ENCODE measurements at regions not wholly inside any gene's neighbourhood (a gene's known extent, or its start where the extent isn't known, plus 50 kb on each side); places are given as distances from the start of the nearest gene placed in this dataset.

- Mint-ChIP-seq H3K27ac (peak overlapping the region in 1 of 2 donors; percentile 96), H3K9me3 (peaks cover 6 to 12% of the 10 kb centered on the region in 2 donors), H3K4me1 (peaks cover 44% of the 10 kb centered on the region), H3K27me3 (peaks cover 23% of the 10 kb centered on the region), H3K4me3 (peak overlapping the region; percentile 2 to 28)
- no peak for ATAC-seq
- DNase-seq = no peak
Observed at GRCh38 chr6:41440958-41441357, 105.2 kb upstream of the FOXP4 start.

GRCh38 chr6:41441598-41442351 lies 104.4 kb upstream of the FOXP4 start:
- DNase-seq (no peak), ATAC-seq (peak; percentile 38)
- peaks cover 6 to 12% of the 10 kb centered on the region in 2 donors for H3K9me3 Mint-ChIP-seq
- H3K4me1 Mint-ChIP-seq = peaks cover 44% of the 10 kb centered on the region
- peak overlapping the region; percentile 61 to 62 for H3K4me3 Mint-ChIP-seq
- peak overlapping the region; percentile 29 to 96 for H3K27ac Mint-ChIP-seq
- H3K27me3 Mint-ChIP-seq = peaks cover 23% of the 10 kb centered on the region

DNA sequence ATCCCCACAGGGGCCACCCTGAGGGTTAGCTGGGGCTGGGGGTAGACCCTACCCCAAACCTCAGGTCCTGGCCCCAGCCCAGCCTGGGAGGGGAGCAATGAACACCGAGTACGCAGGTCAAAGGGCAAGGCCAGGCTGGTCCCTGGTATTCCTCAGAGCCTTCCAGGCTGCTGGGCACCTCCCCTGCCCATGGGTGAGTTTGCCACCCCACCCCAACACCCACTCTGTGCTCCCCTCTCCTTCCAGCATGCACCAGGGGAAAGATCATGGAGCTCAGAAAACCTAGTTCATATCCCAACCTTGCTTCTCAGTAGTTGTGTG lies 103.9 kb upstream of the FOXP4 start:
- ATAC-seq (peak; percentile 13), DNase-seq (no peak)
- H3K27me3 Mint-ChIP-seq = peaks cover 23% of the 10 kb centered on the region
- H3K4me3 Mint-ChIP-seq = peak overlapping the region; percentile 42 to 45
- H3K27ac Mint-ChIP-seq = peak overlapping the region in 1 of 2 donors; percentile 79
- peaks cover 6 to 12% of the 10 kb centered on the region in 2 donors for H3K9me3 Mint-ChIP-seq
- peaks cover 44% of the 10 kb centered on the region for H3K4me1 Mint-ChIP-seq

- DNase-seq (peak in 1 of 2 donors; percentile 29), ATAC-seq (peak; percentile 28)
- peak overlapping the region in 1 of 2 donors; percentile 79 for H3K27ac Mint-ChIP-seq
- H3K4me1 Mint-ChIP-seq = peaks cover 44% of the 10 kb centered on the region
- peak overlapping the region; percentile 42 to 45 for H3K4me3 Mint-ChIP-seq
- peaks cover 24% of the 10 kb centered on the region for H3K27me3 Mint-ChIP-seq
- peaks cover 6 to 12% of the 10 kb centered on the region in 2 donors for H3K9me3 Mint-ChIP-seq
Observed at GRCh38 chr6:41442800-41443501, 103.2 kb upstream of the FOXP4 start.

DNA sequence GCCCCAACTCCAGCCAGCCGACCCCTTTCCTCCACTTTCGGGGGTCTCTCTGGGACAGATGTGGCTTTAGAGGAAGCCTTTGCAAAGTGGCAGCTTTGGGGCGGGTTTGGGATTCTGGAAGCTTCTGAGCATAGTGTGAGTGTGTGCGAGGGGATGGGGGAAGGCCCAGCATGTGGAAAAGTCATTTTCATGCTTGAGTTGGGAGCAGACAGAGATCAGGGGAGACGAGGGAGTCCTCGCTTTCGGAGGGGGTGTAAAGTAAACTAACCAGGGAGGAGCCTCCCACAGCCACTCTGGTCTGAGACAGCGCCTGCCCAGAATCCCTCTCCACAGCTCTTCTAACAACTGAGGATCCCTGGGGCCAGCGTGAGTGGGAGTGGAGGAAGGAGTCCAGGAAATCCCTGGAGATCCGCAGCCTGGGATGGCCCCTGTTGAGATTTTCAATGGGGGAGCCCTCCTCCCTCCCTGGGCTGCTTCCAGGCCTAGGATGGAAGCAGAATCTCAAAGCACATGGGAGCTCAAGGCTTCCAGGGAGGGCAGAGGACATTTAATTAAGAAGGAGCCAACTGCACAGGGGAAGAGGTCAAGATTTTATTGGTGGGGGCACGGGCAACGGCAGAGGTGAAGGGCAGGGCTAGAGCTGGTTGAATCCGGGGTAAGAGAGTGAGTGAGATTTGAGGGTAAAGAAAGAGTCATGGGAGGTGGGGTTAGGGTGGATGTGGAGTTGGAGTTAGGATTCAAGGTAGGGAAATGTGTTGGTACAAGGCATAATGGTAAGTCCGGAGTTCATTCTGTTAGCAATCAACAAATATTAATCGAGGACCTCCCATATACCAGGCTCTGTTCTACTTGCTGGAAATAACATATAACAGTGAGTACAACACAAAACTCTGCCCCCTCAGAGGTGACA lies 102.3 kb upstream of the FOXP4 start:
- Mint-ChIP-seq H3K27ac (peak overlapping the region in 1 of 2 donors; percentile 22), H3K9me3 (peaks cover 6 to 12% of the 10 kb centered on the region in 2 donors), H3K4me3 (no peak overlapping the region), H3K4me1 (peaks cover 41% of the 10 kb centered on the region), H3K27me3 (peaks cover 31% of the 10 kb centered on the region)
- no peak for DNase-seq
- no peak for ATAC-seq

GRCh38 chr6:41445261-41445660 lies 100.9 kb upstream of the FOXP4 start:
- Mint-ChIP-seq H3K27ac (no peak overlapping the region), H3K4me1 (peaks cover 27% of the 10 kb centered on the region), H3K4me3 (no peak overlapping the region), H3K27me3 (peaks cover 31% of the 10 kb centered on the region), H3K9me3 (no peaks in the 10 kb centered on the region)
- no peak for ATAC-seq
- DNase-seq = no peak

GRCh38 chr6:41446132-41446531 lies 100.0 kb upstream of the FOXP4 start:
- peak overlapping the region in 1 of 2 donors; percentile 31 for H3K27ac Mint-ChIP-seq

DNA sequence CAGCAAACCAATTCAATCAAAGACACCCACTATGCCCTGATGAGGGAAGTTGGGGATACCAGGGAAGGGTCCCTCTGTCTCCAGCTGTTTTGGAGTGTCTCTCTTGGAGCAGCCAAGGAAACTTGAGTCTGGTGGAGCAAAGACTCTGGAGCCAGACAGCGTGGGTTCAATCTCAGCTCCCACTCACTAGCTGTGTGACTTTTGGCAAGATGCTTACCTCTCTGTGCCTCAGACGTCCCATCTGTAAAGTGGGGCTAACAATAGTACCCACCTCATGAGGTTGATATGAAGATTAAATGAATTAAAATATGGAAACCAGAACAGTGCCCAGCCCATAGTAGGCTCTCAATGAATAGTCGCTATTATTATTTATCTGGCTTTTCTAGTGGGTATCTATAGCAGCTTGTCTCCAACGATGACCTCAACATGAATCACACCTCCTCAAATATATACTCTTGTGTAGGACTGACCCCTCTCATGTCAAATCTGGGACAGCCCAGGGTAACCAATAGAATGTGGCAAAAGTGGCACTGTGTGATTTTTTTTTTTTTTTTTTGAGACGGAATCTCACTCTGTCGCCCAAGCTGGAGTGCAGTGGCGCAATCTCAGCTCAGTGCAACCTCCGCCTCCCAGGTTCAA lies 99.2 kb upstream of the FOXP4 start:
- DNase-seq (no peak), ATAC-seq (no peak)
- peaks cover 31% of the 10 kb centered on the region for H3K27me3 Mint-ChIP-seq
- no peak overlapping the region for H3K4me3 Mint-ChIP-seq
- no peaks in the 10 kb centered on the region for H3K9me3 Mint-ChIP-seq
- H3K4me1 Mint-ChIP-seq = peaks cover 9% of the 10 kb centered on the region
- H3K27ac Mint-ChIP-seq = no peak overlapping the region

More at GRCh38 chr6:41446132-41446531, 100.0 kb upstream of the FOXP4 start:
- H3K4me1 Mint-ChIP-seq = peaks cover 18% of the 10 kb centered on the region
- no peak overlapping the region for H3K4me3 Mint-ChIP-seq
- ATAC-seq (no peak), DNase-seq (no peak)
- H3K27me3 Mint-ChIP-seq = peaks cover 31% of the 10 kb centered on the region
- no peaks in the 10 kb centered on the region for H3K9me3 Mint-ChIP-seq

- Mint-ChIP-seq H3K4me1 (no peaks in the 10 kb centered on the region), H3K27me3 (peaks cover 30% of the 10 kb centered on the region), H3K9me3 (no peaks in the 10 kb centered on the region), H3K4me3 (no peak overlapping the region), H3K27ac (no peak overlapping the region)
- ATAC-seq (no peak), DNase-seq (no peak)
Observed at GRCh38 chr6:41448256-41448655, 97.9 kb upstream of the FOXP4 start.

DNA sequence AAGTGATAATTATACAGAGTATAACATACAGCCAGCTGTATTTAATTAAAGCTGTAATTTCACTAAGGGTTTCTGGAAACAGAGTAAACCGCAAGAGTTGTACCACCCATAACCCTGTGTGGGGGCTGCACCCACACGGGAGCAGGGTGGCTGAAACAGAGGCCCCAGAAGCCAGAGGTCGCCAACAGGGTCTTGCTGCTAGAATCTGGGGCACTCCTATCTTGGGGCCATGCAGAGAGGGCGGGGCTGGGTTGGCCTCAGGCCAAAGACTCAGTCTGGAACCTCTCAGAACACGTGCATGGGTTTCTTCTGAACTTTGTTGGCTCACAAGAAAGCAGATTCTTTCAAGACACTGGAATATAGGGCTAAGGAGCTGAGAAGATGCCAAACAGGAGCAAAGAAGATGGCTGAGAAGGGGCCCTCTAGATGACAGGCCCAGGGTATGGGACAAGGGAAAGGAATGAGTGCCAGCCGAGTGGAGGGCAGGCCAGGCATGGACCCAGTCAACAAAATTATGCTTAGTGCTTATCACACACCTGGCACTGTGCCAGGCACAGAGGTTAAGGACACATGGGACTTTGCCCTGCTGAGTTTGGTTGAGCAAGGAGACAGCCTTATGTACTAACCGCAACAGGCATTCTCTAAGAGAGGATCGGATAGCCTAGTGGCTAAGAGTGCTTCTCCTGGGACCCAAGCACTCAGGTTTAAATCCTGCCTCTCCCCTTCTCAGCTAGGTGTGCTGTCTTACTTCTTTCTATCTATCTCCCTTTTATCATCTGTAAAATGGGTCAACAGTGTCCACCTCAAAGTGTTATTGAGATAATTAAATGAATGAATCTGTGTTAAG lies 96.6 kb upstream of the FOXP4 start:
- DNase-seq = no peak

GRCh38 chr6:41450581-41450980 lies 95.6 kb upstream of the FOXP4 start:
- peaks cover 8% of the 10 kb centered on the region for H3K27me3 Mint-ChIP-seq
- no peak for DNase-seq
- no peak overlapping the region for H3K4me3 Mint-ChIP-seq
- H3K27ac Mint-ChIP-seq = no peak overlapping the region
- no peaks in the 10 kb centered on the region for H3K4me1 Mint-ChIP-seq
- H3K9me3 Mint-ChIP-seq = no peaks in the 10 kb centered on the region
- no peak for ATAC-seq

More for the DNA sequence above, 96.6 kb upstream of the FOXP4 start:
- H3K9me3 Mint-ChIP-seq = no peaks in the 10 kb centered on the region
- H3K27ac Mint-ChIP-seq = no peak overlapping the region
- H3K4me1 Mint-ChIP-seq = no peaks in the 10 kb centered on the region
- ATAC-seq = no peak
- H3K4me3 Mint-ChIP-seq = no peak overlapping the region
- peaks cover 17% of the 10 kb centered on the region for H3K27me3 Mint-ChIP-seq

DNA sequence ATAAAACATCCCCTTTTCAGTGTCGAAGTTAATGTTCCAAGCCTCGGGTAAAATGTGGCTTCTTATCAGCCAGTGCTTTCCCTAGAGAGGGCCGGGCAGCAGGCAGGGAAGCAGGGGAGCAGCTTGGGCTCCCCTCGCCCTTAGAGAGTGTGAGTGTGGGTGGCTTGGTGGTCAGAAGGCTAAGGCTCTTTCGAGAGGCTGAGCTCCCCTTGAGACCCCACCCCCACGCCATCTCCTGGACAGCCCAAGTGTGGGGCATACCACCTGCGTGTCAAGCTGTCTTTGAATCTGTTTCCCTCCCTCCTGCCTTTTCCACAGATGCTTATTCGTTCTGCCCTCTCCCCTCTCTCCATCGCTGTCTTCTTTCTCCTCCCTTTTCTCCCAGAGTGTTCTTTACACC lies 95.1 kb upstream of the FOXP4 start:
- DNase-seq (no peak), ATAC-seq (no peak)
- H3K4me3 Mint-ChIP-seq = no peak overlapping the region
- peak overlapping the region in 1 of 2 donors; percentile 53 for H3K27ac Mint-ChIP-seq
- peaks cover 8% of the 10 kb centered on the region for H3K27me3 Mint-ChIP-seq
- H3K9me3 Mint-ChIP-seq = no peaks in the 10 kb centered on the region
- H3K4me1 Mint-ChIP-seq = no peaks in the 10 kb centered on the region

DNA sequence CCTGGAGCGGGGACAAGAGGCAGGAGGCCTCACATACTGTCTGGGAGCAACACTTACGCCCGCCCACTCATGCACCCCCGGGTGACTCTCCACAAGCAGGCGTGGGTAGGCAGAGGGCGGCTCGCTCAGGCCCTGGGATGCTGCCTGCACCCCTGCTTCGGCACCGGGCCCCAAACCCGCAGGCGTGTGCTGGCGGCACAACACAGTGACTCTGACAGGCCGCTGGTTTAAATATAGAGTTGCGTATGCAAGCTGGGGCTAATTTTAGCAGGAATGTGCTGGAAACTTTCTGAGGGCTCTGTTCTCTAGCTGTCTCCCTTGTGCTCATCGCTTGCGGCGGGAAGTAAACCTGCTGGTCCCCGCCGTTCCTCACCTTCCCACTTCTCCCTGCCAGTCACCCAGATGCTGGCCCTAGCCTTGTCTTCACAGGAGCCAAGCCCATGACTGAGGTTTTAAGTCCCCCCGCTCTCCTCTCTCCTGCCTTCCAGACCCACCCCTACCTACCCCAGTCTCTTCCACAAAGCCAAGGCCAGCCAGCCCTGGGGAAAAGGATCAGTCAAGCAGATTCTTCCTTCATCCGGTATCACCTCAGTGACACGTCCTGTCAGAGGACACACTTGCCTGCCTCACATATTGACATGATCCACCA lies 94.5 kb upstream of the FOXP4 start:
- DNase-seq = no peak
- no peak overlapping the region for H3K4me3 Mint-ChIP-seq
- no peaks in the 10 kb centered on the region for H3K4me1 Mint-ChIP-seq
- no peaks in the 10 kb centered on the region for H3K9me3 Mint-ChIP-seq
- peaks cover 8% of the 10 kb centered on the region for H3K27me3 Mint-ChIP-seq
- ATAC-seq = peak; percentile 18
- peak overlapping the region; percentile 48 to 74 for H3K27ac Mint-ChIP-seq

GRCh38 chr6:41452763-41453162 lies 93.4 kb upstream of the FOXP4 start:
- ATAC-seq = no peak
- Mint-ChIP-seq H3K27me3 (peaks cover 8% of the 10 kb centered on the region), H3K9me3 (no peaks in the 10 kb centered on the region), H3K4me3 (no peak overlapping the region), H3K4me1 (no peaks in the 10 kb centered on the region), H3K27ac (no peak overlapping the region)
- DNase-seq = no peak
